Hematopoietic multipotent progenitor cell (in vitro differentiated cells): ENCODE measurements at regions not wholly inside any gene's neighbourhood (a gene's known extent, or its start where the extent isn't known, plus 50 kb on each side); places are given as distances from the start of the nearest gene placed in this dataset.
"Not testable (repeated sequence)": the region's sequence is repeated elsewhere in the genome, so short reads cannot be mapped to it uniquely, and the experiment has no call there.

Source experiments
- DNase-seq, 3 donors: peaks; one replicate each; pipeline ENCODE4 v3.0.0-alpha.2; 2011 to 2015; ENCODE audit warnings: low read depth in 2 of 3, low spot score in 2 of 3

DNA sequence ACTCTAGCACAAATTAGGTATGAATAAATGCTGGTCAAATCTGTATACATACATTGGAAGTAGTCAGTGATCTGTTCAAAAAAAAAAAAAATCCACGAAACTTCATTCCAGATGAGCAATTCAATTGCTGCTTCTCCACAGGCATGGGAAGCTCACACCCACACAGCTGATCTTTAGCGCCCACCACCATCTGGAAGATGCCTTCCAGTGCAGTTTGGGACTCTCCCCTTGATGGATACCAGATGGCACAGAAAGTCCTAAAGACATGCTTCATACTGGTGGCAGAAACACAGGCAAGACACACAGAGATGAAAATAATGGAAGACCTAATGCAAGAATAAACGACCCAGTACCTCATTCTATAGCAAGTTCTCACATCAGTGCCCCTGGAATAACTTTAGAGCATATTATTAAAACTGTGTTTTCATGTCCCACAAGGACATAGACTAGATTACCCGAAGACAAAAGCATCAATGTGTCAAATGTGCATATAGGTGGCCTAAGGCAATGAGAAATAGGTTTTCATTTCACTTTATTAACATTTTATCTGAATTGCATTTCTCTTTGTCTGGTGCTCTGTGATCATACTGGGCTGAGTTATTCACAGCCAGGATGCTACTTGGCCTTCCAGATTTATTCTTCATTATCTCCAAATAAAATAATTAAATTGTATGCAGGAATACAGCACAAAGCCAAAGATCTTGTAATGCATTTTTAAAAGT is 135.4 kb upstream of the TAS2R1 start:
- DNase-seq, result no peak

DNA sequence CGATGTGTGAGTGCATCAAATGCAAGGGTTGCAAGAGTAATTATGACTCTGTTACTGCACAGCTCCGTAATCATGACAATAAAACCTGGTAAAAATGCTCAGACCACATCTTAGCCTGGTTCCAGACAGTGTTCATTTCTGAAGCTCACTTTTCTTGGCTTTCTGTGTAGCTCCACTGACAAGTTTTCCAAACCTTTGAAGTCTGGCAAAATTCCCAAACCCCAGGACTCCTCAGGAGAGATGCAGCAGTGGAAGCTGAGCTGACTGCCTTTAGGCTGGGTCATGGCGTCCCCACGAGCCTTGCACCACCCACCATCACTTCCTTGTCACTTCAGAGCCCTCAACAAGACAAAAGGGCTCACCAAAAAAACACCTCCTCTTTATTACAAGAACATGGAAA is 131.6 kb upstream of the TAS2R1 start:
- no peak for DNase-seq

DNA sequence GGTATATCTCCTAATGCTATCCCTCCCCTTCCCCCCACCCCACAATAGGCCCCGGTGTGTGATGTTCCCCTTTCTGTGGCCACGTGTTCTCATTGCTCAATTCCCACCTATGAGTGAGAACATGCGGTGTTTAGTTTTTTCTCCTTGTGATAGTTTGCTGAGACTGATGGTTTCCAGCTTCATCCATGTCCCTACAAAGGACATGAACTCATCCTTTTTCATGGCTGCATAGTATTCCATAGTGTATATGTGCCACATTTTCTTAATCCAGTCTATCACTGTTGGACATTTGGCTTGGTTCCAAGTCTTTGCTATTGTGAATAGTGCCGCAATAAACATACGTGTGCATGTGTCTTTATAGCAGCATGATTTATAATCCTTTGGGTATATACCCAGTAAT is 122.5 kb upstream of the TAS2R1 start:
- not testable (repeated sequence) for DNase-seq

DNA sequence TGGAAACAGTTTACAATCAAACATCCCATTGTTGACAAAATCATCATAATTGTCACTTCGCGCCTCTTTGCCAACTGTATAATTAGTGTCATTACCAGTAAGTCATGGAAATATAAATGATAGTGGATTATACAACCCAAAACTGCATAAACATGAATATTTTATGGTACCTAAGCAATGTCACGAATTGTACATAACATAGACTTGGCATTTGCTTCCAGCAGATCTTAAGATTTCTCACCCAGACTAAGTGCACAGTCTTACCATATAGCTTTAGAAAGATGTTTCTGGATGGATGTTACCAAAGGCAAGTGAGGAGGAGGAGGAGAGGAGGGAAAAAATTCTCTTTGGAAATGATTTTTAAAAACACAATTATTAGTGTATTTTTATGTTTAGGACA is 113.4 kb upstream of the TAS2R1 start:
- DNase-seq, result no peak

DNA sequence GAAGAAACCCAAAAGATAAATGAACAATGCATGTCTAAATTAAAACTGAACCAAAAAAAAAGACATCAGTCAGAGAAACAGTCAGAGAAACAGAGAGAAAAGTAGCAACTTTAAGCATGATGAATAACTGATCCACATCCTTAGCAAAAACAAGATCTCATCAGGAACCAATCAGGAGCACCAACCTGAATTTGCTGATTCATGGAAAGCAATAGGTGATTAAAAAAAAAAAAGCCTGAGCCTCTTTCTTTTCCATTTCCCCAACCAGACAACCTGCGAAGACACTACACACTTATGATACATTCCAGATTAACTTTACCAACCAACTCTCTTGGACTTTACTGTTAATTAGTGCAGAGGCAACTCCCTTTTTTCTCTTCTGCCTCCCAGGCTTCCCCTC is 112.7 kb upstream of the TAS2R1 start:
- no peak for DNase-seq

DNA sequence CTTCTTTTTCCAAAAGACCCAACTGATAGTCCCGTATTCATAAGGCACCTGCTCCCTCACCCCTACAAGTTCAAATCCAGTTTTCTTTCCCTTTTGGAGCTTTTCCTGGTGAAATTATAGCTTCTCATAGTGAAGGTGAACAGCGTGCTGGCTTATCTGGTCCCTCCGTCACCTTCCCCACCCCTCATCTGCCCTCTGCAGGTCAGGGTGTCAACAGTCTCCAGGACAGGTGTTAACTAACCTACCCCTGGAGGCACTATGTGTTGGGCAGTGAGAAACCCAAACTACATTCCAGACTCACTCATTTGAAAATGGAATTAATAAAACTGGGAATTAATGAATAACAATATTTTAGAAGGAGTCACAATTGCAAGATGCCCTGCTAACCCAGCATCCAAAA is 109.0 kb upstream of the TAS2R1 start:
- DNase-seq, result no peak

DNA sequence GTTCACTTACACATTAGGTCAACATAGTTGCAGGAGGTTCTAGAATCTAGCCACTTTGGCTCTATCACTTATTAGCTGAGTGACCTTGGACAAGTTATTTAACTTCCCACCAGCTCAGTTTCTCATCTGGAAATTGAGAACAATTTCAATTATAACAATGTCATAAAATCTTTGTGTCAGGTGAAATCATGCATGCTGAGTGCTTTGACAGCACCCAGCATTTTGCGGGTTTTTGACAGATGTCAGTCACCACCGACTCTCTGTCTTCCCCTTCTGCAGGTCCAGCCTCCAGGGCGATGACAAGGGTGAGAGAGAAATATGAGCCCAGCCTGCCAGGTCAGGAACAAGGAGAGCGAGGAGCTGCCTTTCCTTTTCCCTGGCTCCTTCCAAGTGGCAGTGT is 107.1 kb upstream of the TAS2R1 start:
- no peak for DNase-seq

DNA sequence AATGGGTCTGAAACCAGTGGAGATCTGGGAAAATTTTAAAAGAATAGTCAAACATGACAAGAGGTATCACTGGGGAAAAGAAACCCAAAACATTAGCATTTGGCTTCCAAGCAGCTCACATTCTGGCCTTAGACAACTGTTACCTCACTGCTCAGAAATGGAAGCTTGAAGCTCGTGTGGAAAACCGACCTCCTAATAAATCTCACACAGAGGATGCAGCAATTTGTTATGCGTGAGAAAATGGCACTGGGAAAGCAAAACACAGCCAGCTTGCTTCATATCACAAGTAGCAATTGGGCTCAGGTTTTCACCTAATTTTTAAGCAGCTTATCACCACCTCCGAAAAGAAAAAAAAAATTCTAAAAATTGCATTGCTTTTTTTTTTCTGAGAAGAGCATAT is 103.3 kb upstream of the TAS2R1 start:
- no peak for DNase-seq

DNA sequence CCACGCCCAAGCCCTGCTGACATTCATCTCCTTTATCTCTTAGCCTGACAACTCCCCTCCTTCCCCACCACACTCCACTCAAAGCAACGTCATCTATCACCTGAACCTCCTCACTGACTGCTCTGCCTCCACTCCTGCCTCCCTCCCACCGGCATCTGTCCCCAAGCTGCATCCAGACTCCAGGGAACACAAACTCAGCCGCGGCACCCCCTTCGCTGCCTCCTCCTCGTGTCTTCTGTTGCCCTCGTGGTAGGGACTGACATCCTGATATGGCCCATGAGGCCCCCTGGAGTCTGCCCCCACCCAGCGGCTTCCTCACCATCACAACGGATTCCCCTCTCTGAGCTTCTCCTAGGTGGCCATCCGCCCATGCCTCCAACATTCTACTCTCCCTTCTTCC is 101.0 kb upstream of the TAS2R1 start:
- no peak for DNase-seq

DNA sequence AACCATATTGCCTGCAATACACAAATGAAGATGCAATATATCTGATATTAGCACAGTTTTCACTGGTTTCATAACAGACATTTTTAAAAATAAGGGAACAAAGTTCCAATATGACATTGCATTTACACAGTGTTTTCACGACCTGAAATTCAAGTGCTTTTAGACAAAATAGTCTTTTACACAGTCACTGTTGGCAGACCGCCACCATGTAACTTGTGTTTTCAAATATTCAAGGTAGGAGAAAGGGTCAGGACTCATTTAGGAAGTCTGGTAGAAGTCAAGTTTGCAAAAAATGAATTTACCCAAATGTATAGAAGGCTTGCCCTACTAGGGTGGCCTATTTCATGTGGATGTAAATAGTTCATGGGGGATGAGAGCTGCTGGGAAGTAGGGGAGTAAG is 98.1 kb upstream of the TAS2R1 start:
- no peak for DNase-seq

DNA sequence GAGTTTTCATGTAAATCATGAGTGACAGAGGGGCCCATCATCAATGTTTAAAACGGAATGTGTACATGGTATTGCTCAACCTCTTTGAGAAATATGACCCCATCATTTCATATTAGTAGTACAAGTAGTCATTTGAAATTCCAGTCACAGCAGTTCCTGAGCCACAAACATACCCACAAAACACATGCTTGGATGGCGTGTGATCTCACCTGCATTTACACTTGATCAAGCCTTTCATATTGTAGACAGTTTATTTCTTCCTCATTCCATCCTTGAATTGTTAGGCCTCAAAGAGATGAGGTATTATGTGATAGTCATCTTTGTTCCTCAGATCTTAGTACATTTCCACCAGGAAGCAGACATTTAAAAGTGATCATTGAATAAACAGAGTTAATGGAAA is 96.8 kb upstream of the TAS2R1 start:
- DNase-seq, result no peak

DNA sequence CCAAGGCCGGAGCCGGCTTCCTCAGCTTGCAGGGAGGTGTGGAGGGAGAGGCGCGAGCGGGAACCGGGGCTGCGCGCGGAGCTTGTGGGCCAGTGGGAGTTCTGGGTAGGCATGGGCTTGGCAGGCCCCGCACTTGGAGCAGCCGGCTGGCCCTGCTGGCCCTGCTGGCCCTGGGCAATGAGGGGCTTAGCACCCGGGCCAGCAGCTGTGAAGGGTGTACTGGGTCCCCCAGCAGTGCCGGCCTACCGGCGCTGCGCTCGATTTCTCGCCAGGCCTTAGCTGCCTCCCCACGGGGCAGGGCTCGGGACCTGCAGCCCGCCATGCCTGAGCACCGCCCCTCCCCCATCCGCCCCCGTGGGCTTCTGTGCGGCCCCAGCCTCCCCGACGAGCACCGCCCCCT is 95.1 kb upstream of the TAS2R1 start:
- not testable (repeated sequence) for DNase-seq

DNA sequence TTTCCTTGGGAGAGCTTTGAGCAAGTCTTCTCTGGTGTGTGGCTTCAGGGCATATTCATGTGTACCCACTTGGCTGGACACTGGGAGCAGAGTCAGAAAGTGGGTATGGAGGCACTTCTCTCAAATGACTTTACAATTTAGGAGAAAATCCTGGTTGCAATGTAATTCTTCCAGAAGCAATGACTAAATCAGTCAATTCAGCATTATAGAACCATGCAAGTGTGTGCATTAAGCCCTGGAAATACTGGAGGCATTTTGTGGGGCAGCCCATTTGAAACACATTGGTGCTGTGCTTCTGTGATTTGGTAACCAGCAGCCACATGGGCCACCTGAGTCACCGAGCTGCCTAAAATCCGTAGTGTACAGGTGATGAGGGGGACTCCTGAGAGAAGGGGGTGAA is 94.6 kb upstream of the TAS2R1 start:
- no peak for DNase-seq

DNA sequence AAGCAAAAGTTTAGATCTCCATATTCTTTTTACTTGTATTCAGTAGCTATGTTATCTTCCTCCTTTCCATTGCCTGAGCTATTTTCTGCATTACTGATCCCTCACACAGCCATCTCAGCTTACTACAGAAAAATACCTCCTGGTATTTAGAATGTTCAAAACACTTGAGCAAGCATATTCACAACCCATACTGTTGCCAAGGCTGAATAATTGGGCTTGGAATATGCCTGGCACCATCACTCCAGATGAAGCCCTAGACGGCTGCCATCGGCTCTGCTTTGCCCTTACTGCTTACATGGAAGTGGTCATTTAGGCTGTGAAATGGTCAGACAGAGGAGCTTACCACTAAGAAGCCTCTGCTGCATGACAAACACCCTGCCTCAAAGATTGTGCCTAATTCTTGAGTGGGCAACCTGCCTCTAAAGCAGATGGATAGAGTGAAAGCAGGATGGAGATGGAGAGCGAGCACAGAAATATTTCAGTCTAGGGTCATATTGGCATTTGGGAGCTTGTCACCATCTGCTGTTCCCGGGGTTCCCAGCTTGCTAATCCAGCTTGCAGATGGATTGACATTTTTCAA is 92.5 kb upstream of the TAS2R1 start:
- no peak for DNase-seq

DNA sequence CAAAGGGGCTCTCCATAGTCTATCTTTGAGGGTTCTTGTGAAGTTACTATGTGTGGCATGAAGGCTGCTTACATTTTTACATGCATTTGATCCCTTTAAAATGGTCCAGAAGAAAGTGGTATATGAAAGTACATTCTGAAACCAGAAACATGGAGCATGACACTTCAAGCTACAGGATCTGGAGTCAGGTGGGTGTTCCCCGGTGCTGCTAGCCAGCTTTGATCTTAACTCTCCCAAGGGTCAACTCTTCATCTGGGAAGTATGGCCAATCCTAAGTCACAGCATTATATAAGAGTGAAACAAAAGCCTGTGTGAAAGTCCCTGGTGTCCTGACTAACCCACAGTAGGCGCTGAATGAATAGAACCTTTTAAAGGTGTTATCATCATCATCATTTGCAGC is 91.0 kb upstream of the TAS2R1 start:
- DNase-seq, result no peak

DNA sequence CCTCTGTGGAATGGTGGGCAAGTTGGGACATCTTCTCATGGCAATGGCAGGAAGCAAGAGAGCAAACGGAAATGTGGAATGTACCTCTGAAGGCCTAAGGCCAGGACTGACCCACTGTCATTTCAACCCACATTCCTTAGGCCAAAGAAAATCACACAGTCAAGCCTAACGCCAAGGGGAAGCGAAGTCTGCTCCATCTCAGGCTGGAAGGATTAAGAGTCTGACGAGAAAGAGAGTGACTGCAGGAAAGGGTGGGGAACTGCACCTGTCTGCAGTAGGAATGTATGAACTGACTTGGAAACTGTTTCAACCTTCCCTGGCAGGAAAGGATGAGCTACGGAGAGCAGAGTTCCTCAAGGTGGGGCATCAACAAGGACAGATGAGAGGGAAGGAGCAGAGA is 90.2 kb upstream of the TAS2R1 start:
- DNase-seq, result no peak

DNA sequence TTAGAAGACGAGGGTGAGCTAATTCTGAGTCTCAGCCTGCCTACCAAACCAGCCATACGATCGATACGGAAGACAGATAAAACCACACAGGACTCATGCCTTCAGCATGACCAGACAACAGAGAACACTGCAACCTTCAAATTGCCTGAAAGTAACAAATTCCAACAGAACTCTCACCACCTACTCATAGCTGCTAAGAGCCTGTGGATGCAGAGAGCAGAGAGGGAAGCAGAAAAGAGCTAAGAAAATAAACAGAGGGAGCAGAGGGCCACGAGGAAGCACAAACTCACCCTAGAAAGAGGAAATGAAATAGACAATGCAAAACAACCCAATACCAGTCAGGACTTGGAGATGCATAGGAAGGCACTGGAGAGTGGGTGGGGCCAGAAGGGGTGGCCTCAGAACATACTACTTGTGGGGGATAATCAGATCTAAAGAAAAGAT is 86.7 kb upstream of the TAS2R1 start:
- DNase-seq, result no peak

DNA sequence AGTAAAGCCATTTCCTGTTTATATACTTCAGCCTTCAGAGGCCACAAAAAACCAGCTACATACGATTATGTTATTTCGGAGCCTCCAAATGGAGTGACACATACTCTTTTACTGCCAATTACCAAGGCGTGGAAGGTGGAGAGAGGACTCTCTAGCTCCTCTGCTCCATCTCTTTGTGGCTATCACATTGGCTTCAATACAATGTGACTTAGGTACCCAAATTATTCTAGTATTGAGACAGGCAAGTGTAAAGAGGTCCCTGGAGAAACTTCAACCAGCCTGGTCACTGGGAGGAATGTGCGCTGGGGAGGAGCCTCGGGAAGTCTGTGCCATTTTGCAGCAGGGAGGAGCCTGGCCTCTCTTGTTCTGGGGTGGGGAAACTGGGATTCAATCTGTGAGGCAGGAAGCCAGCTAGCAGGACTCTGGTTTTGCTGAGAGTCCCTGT is 85.8 kb upstream of the TAS2R1 start:
- DNase-seq, result no peak

DNA sequence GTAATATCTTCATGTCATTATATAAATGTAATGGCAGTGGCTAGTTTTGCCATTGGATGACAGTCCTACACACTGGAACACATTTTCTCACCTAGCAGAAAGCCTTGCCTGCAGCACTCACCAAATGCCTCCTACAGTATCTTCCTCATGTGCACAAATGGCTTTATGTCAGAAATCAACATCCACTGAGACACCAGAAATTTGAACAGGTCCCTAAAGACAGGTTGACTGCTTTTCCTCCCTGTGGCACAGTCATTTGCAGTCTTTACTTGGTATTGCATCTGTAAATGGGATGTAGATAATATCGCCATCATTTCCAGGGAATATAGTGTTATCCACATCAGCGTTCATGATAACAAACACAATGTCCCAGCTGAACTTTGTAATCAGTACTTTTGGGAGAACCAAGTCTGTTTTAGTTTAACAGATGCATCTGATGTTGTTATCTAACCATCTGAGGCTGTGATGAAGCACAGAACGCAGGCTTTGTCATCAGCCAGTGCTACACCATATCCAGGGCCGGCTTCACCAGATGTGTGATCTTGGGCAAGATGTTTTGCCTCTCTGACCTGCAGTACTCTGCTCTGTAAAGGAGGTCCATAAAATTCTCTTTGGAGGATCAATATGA is 83.9 kb upstream of the TAS2R1 start:
- DNase-seq, result no peak

DNA sequence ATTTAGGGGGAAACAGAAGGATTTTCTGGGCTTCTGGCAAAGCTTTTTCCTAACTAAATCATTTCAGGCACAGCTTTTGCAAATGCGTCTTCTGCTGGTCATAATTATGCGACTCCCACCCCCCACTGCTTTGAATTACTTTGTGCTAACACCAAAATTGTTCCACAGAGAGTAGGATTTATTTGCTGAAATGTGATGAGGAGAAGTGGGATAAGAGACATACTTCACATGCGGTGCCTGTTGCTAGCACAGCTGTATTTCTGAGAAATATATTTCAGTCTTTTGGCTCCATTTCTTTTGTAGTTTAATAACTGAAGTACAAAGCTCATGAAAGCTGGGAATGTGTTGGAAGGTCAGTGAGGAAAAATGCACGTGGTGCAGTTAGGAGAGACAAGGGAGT is 83.2 kb upstream of the TAS2R1 start:
- DNase-seq, result no peak

DNA sequence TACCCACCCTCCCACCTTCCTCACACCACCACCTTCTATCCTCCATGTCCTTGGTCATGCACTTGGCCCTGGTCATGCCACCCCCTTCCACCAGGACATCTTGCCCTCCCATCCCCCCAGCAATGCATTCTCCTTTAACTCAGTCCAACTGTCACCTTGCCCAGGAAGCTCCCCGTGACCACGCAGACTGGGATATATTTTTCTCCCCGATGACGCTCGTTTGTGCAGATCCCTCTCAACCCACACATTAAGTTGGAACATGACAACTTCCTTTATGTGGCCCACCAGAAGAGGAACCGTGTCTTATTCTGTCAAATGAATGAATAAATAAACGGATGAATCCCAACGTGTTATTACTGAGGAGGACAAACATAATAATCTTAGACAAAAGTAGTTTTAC is 82.8 kb upstream of the TAS2R1 start:
- no peak for DNase-seq

DNA sequence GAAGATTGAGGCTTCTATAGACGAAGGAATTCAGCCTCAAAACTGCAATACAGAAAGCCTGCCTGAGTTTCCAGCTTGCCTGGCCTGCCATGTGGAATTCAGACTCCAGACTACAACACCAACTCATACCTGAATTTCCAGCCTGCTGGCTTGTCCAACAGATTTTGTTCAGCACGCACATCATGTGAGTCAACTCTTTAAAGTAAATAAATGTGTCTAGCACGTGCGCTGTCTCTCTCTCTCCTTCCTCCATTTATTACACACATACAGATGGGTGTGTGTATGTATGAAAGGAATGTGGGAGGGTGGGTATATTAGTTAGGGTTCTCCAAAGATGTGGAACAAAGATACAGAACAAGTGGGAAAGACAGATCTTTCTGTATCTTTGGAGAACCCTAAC is 82.4 kb upstream of the TAS2R1 start:
- no peak for DNase-seq
